Liver (tissue), 8 donors: ENCODE measurements at regions not wholly inside any gene's neighbourhood (a gene's known extent, or its start where the extent isn't known, plus 50 kb on each side); places are given as distances from the start of the nearest gene placed in this dataset.

ENCODE experiments used
- DNase-seq: peaks from one replicate; pipeline ENCODE4 v3.0.0-alpha.2; 2017; ENCODE audit warnings: low spot score
- H3K27ac ChIP-seq, 2 donors: one replicate each; pipeline ENCODE4 v1.7.0; 2013; ENCODE audit warnings: inconsistent platforms in 2 of 2, low read length in 2 of 2, control low read depth in 1 of 2, low read depth in 1 of 2, mild to moderate bottlenecking in 1 of 2
- H3K27me3 ChIP-seq, 4 donors: one replicate each; pipeline versions ENCODE4 v1.6.1 to v1.7.0; 2013; ENCODE audit warnings: low read length in 3 of 4, inconsistent platforms in 1 of 4, mild to moderate bottlenecking in 1 of 4, moderate library complexity in 1 of 4; ENCODE audit not compliant: control insufficient read depth in 4 of 4, insufficient read depth in 4 of 4
- H3K36me3 ChIP-seq, 4 donors: one replicate each; pipeline versions ENCODE4 v1.6.1 to v1.7.0; 2013; ENCODE audit warnings: low read length in 3 of 4, mild to moderate bottlenecking in 3 of 4, low read depth in 1 of 4, moderate library complexity in 1 of 4; ENCODE audit not compliant: control insufficient read depth in 4 of 4, insufficient read depth in 3 of 4
- H3K4me1 ChIP-seq, 4 donors: one replicate each; pipeline versions ENCODE4 v1.6.1 to v1.7.0; 2013; ENCODE audit warnings: low read length in 3 of 4, mild to moderate bottlenecking in 3 of 4, moderate library complexity in 1 of 4; ENCODE audit not compliant: control insufficient read depth in 4 of 4, insufficient read depth in 4 of 4
- H3K4me3 ChIP-seq, 3 donors: one replicate each; pipeline versions ENCODE4 v1.6.1 to v1.7.0; 2013; ENCODE audit warnings: low read length in 3 of 3, control low read depth in 1 of 3, low read depth in 1 of 3, mild to moderate bottlenecking in 1 of 3
- H3K9ac ChIP-seq, 2 donors: one replicate each; pipeline ENCODE4 v1.7.0; 2013; ENCODE audit warnings: low read length in 2 of 2, mild to moderate bottlenecking in 2 of 2, moderate library complexity in 2 of 2, control low read depth in 1 of 2, low read depth in 1 of 2
- H3K9me3 ChIP-seq, 4 donors: one replicate each; pipeline versions ENCODE4 v1.6.1 to v1.7.0; 2013; ENCODE audit warnings: low read length in 3 of 4; ENCODE audit not compliant: control insufficient read depth in 4 of 4
- ATF3 ChIP-seq: IDR thresholded peaks from 2 replicates; pipeline ENCODE4 v1.6.1; 2016; ENCODE audit warnings: antibody characterized with exemption
- CTCF ChIP-seq: fragments of 150-350 bp; IDR thresholded peaks from 2 replicates; pipeline ENCODE4 v1.5.1; 2017; ENCODE audit warnings: improper control_type of control experiment, low read depth, low read length; ENCODE audit not compliant: missing input control
- EGR1 ChIP-seq, 2 donors: IDR thresholded peaks; 2 replicates each; pipeline ENCODE4 v1.6.1; 2016 to 2018; ENCODE audit warnings: antibody characterized with exemption in 2 of 2, low read depth in 2 of 2
- FOXA1 ChIP-seq: IDR thresholded peaks from 2 replicates; pipeline ENCODE4 v1.6.1; 2016; ENCODE audit warnings: antibody characterized with exemption
- FOXA2 ChIP-seq: IDR thresholded peaks from 2 replicates; pipeline ENCODE4 v1.6.1; 2016; ENCODE audit warnings: antibody characterized with exemption
- GABPA ChIP-seq, 2 donors: IDR thresholded peaks in 1 of 2; conservative IDR thresholded peaks in 1 of 2; 2 replicates each; pipeline ENCODE4 v1.6.1; 2016; ENCODE audit warnings: antibody characterized with exemption in 2 of 2, mild to moderate bottlenecking in 1 of 2, moderate library complexity in 1 of 2
- HNF4A ChIP-seq, 2 donors: conservative IDR thresholded peaks; 2 replicates each; pipeline ENCODE4 v1.6.1; 2016; ENCODE audit warnings: antibody characterized with exemption in 2 of 2, mild to moderate bottlenecking in 2 of 2
- HNF4G ChIP-seq: IDR thresholded peaks from 2 replicates; pipeline ENCODE4 v1.6.1; 2016; ENCODE audit warnings: antibody characterized with exemption
- JUND ChIP-seq, 2 donors: IDR thresholded peaks; 2 replicates each; pipeline ENCODE4 v1.6.1; 2016; ENCODE audit warnings: antibody characterized with exemption in 2 of 2
- MAX ChIP-seq: IDR thresholded peaks from 2 replicates; pipeline ENCODE4 v1.6.1; 2016; ENCODE audit warnings: antibody characterized with exemption
- NR2F2 ChIP-seq: IDR thresholded peaks from 2 replicates; pipeline ENCODE4 v1.6.1; 2016; ENCODE audit warnings: antibody characterized with exemption
- RAD21 ChIP-seq, 2 donors: IDR thresholded peaks; 2 replicates each; pipeline ENCODE4 v1.6.1; 2016; ENCODE audit warnings: antibody characterized with exemption in 2 of 2, mild to moderate bottlenecking in 2 of 2
- REST ChIP-seq: IDR thresholded peaks from 2 replicates; pipeline ENCODE4 v1.6.1; 2016; ENCODE audit warnings: antibody characterized with exemption, mild to moderate bottlenecking
- RXRA ChIP-seq, 2 donors: IDR thresholded peaks; 2 replicates each; pipeline ENCODE4 v1.6.1; 2017 to 2018; ENCODE audit warnings: antibody characterized with exemption in 2 of 2, mild to moderate bottlenecking in 1 of 2
- SP1 ChIP-seq: IDR thresholded peaks from 2 replicates; pipeline ENCODE4 v1.6.1; 2018; ENCODE audit warnings: antibody characterized with exemption, mild to moderate bottlenecking
- TAF1 ChIP-seq: conservative IDR thresholded peaks from 2 replicates; pipeline ENCODE4 v1.6.1; 2016; ENCODE audit warnings: antibody characterized with exemption, mild to moderate bottlenecking
- YY1 ChIP-seq: IDR thresholded peaks from 2 replicates; pipeline ENCODE4 v1.6.1; 2016; ENCODE audit warnings: antibody characterized with exemption, mild to moderate bottlenecking
- WGBS: extraction: QIAGEN DNeasy Blood & Tissue Kit; methylation state at CpG from one replicate; pipeline ENCODE4 v1.1.7; 2013; 5-methylcytosine and 5-hydroxymethylcytosine counted together
- TF ChIP-seq, protein P1 (sequence below): IDR thresholded peaks from 2 replicates; pipeline ENCODE4 v1.6.1; 2016; ENCODE audit warnings: antibody characterized with exemption
- donor health status: healthy.
- donor health status: healthy.
- donor health status: healthy.
- donor health status: healthy.
- donor health status: healthy.

GRCh38 chr4:179586460-179586859 is 2144.2 kb upstream of the AGA start (continued):
- TF ChIP-seq, protein P1, sequence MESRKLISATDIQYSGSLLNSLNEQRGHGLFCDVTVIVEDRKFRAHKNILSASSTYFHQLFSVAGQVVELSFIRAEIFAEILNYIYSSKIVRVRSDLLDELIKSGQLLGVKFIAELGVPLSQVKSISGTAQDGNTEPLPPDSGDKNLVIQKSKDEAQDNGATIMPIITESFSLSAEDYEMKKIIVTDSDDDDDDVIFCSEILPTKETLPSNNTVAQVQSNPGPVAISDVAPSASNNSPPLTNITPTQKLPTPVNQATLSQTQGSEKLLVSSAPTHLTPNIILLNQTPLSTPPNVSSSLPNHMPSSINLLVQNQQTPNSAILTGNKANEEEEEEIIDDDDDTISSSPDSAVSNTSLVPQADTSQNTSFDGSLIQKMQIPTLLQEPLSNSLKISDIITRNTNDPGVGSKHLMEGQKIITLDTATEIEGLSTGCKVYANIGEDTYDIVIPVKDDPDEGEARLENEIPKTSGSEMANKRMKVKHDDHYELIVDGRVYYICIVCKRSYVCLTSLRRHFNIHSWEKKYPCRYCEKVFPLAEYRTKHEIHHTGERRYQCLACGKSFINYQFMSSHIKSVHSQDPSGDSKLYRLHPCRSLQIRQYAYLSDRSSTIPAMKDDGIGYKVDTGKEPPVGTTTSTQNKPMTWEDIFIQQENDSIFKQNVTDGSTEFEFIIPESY = no peak
- no peak for TF ChIP-seq JUND (IDR thresholded peaks at IDR 0.05)
- no peak for TF ChIP-seq HNF4G
- no peak for TF ChIP-seq GABPA (IDR thresholded peaks at IDR 0.05 in 1 of 2, conservative IDR thresholded peaks at IDR 0.05 in 1 of 2)
- TF ChIP-seq MAX = no peak
- no peak for TF ChIP-seq NR2F2

DNA sequence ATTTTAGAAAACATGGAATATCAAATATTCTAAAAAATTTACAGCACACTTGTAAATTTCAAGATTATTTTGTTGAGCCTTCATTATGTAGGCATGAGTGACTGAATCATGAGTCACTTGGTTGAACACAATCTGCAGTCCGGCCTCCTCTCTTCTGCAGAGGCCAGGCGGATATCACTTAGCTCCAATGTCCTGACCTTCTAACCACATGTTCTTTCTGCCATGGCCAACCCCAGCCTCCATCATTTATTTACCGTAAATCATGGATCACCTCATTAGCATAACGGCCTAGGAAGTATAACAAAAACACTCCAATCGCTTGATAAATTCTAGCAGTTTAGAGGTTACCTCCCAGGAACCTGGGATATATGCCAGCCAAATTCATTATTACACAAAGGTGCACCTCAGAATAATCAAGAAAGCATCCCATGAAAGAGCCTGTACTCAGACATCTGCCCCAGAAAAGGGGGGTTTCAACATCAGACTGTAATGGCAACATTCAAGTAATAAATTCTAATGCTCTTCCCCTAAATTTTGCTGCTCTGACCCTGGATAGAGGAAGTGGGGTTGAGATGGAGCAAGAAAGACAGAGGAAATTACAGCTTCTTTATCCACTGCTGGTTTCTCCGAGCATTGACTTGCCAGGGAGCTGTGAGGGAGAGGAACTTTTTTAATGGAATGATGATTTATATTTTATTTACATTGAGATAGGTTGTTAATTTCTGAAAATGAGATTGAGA is 2153.6 kb upstream of the AGA start:
- H3K27me3 ChIP-seq = no peaks in the 10 kb centered on the region
- WGBS = 83% methylated on average over 6 of the region's 6 CpGs
- no peaks in the 10 kb centered on the region for H3K4me1 ChIP-seq
- no peak for TF ChIP-seq JUND (IDR thresholded peaks at IDR 0.05)
- no peak for TF ChIP-seq MAX
- no peak for TF ChIP-seq REST
- TF ChIP-seq GABPA (IDR thresholded peaks at IDR 0.05 in 1 of 2, conservative IDR thresholded peaks at IDR 0.05 in 1 of 2) = no peak
- no peak for TF ChIP-seq EGR1 (IDR thresholded peaks at IDR 0.05; ENCODE audit: low read depth in 2 of 2)
- no peak for TF ChIP-seq HNF4A (conservative IDR thresholded peaks at IDR 0.05)
- no peak for TF ChIP-seq FOXA1
- no peak for TF ChIP-seq SP1
- no peak for TF ChIP-seq RXRA (IDR thresholded peaks at IDR 0.05)
- no peak for TF ChIP-seq ATF3
- TF ChIP-seq TAF1 = no peak
- TF ChIP-seq HNF4G = no peak
- no peak for TF ChIP-seq FOXA2
- TF ChIP-seq CTCF = no peak
- TF ChIP-seq, protein P1 = no peak
- no peak for TF ChIP-seq RAD21 (IDR thresholded peaks at IDR 0.05)
- TF ChIP-seq NR2F2 = no peak
- no peak for TF ChIP-seq YY1
- no peak overlapping the region for H3K27ac ChIP-seq
- DNase-seq = no peak
- H3K4me3 ChIP-seq = no peak overlapping the region
- H3K36me3 ChIP-seq = no peaks in the 10 kb centered on the region
- H3K9ac ChIP-seq = no peak overlapping the region
- no peaks in the 10 kb centered on the region for H3K9me3 ChIP-seq
